ENCODE measurements at regions not wholly inside any gene's neighbourhood (a gene's known extent, or its start where the extent isn't known, plus 50 kb on each side); places are given as distances from the start of the nearest gene placed in this dataset.
"Not testable (repeated sequence)": the region's sequence is repeated elsewhere in the genome, so short reads cannot be mapped to it uniquely, and the experiment has no call there.

DNA sequence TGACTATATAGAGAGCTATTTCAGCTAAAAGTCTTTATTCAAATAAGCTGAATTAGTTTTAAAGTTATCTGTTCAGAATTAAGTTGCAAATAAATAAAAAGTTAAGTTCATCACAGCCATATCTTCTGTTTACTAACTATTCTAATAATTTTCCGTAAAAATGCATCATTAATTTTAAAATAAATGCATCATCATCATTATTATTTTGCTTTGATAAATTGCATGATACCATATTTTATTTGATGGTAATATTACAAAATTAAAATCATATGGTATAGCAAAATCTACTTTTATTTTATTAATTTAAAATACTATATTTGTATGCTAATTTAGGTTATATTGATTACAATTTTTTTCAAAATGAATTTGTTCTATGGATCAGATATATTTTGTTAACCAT, 357.3 kb upstream of the NDST4 start:
- no peak for DNase-seq (ENCODE audit: low read depth in 3 of 3)

DNA sequence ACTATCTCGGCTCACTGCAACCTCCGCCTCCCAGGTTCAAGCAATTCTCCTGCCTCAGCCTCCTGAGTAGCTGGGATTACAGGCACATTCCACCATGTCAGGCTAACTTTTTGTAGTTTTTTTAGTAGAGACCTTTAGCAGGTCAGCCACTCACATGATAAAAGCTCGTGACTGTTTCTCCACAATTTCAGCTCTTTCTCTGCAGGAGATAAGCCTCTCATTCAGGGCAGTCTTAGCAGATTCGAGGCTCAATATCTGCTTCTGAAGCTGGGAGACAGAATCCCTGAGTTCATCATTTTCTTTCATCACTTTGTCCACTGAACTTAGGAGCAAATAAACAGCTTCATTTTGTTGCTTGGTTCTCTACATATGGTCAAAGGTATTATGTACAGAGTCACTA, 345.9 kb upstream of the NDST4 start:
- DNase-seq (ENCODE audit: low read depth in 3 of 3) = not testable (repeated sequence)

DNA sequence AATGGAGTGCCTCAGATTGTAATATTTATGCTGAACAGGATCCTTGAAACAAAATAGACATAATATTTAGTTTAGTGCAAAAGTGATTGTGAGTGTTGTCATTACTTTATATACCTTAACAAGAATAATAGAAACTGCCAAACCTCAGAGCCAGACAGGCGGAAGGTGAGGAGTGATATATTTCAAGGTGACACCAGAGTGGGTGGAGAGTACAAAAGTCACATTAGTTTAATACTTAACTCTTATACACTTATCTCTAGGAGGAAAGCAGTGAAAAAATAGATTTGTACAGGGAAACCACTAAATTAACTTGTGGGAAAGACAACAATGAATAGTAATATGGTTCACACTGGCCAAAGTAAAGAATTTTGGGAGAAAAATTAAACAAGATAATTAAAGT, 342.8 kb upstream of the NDST4 start:
- DNase-seq (ENCODE audit: low read depth in 3 of 3) = no peak

DNA sequence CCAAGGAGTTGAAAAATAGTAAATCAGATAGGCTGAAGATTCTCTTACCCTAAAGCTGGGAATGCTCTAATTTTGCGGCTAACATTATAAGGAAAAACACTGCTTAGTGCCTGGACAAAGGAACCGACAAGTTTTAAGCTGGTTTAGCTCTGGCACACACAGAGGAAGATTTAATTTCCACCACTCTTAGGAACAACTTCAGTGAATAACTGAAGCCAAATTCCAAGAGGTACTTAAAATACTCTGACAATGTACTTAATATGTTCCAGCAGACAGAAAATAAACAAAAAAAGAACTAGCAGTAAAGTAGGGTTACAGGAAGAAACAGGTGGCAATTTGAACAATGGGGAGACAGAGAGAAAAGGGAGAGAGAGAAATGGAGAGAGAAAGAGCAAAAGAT, 340.8 kb upstream of the NDST4 start:
- no peak for DNase-seq (ENCODE audit: low read depth in 3 of 3)

DNA sequence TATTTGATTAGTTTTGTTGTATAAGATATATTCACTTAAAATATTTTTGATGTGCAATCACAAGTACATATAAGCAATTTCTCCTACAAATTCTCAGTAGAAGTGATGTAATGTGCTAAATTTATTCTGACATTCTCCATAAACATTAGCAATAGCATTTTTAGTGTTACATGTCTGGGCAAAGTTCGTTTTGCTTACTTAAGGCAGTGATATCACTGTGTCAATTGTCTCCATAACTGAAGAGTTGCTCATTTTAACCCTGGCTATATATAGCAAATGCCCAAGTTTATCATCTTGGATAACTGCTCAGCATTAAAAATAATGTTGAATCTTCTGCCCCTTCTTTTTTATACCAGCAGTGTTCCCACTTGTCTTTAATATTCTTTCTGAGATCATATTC, 340.0 kb upstream of the NDST4 start:
- DNase-seq (ENCODE audit: low read depth in 3 of 3) = no peak

DNA sequence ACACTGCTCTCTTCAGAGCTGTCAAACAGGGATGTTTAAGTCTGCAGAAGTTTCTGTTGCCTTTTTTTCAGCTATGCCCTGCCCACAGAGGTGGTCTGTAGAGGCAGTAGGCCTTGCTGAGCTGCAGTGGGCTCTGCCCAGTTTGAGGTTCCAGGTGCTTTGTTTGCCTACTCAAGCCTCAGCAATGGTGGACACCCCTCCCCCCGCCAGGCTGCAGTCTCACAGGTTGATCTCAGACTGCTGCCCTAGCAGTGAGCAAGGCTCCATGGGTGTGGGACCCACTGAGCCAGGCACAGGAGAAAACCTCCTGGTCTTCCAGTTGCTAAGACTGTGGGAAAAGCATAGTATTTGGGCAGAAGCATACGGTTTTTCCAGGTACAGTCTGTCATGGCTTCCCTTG, 338.8 kb upstream of the NDST4 start:
- not testable (repeated sequence) for DNase-seq (ENCODE audit: low read depth in 3 of 3)

DNA sequence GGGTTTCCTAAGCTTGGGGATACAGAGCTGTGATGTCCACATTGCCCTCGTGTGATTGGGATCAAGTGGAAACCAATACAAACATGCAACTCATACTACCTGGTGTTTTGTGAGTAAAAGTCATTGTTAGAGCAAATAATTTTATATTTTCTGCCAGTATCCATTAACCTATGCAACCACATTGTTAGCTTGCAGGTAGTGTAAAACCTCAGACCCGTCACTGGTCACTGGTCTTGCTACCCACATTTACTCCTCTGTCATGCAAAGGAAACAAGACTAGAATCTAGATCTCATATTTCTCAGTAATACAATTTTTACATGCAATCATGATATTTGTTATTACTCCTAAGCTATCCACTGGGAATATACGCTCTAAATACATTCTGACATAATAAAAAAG, 324.3 kb upstream of the NDST4 start:
- no peak for DNase-seq (ENCODE audit: low read depth in 3 of 3)

DNA sequence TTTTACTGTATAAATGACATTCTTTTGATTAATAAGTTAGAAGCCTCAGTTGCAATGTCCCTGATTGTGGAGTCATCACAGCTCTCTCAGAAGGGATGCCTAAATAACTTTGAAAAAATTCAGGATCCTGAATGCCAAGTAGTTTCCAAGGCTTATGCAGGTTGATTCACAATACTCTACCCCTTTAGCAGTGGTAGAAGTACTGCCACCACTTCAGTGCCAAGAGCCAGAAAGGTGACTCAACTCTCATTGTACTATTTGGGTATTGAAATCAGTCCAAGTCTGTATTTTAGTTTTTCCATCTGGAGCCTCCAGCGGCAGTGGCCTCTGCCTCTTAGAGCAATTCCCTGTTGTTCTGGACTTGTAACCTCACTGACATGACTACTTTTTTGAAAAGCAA, 320.1 kb upstream of the NDST4 start:
- DNase-seq (ENCODE audit: low read depth in 3 of 3) = no peak

DNA sequence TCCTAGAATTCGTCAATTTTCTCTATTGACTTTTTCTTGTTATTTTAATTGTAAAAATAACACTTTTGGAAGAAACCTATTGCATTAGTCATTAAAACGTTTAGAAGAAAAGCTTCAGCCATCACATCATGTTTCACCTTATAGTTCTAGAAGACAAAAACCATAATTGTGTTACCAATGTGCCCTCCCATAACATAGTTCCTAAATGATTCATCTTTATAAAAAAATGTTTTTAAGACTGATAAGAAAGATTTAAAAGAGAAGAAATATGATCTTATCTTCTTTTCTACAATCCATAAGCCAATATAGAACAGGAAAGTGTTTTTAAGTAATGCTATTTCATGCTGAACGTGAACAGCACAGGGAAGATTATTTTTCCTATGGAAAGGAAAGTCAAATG, 316.6 kb upstream of the NDST4 start:
- no peak for DNase-seq (ENCODE audit: low read depth in 3 of 3)

DNA sequence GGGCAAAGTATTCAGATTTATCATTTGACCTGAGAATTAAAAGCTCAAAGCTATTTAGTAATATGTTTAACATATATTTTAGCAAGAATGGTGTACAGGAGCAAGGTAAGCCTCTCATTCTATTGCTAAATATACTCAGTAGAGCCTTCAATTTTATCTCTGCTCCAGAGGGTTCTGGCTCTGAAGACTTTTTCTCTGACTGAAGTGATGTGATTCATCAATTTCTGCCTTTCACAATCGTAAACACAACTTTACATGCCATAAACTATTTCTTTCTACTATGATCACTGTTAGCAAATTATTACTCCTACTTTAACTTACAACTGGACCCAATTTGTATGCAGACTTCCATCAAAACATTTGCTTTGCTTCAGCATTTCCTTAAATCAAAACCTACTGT, 315.0 kb upstream of the NDST4 start:
- no peak for DNase-seq (ENCODE audit: low read depth in 3 of 3)

DNA sequence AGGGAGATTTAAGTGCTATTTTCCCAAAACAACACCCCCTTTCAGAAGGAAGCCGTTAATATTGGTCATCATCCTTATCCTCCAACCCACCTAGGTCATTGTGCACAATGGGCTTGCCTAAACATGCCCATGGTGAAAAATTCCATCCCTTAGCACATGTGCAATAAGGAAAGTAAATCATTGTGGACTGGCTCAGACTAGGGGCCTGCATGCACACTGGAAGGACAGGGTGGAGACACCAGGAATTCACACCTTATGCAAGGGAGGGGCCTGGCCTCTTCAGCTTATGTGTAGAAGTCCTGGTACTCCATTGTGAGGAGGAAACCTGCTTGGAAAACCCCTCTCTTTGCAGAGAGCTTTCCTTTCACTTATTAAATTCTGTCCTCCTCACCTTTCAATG, 311.4 kb upstream of the NDST4 start:
- no peak for DNase-seq (ENCODE audit: low read depth in 3 of 3)

DNA sequence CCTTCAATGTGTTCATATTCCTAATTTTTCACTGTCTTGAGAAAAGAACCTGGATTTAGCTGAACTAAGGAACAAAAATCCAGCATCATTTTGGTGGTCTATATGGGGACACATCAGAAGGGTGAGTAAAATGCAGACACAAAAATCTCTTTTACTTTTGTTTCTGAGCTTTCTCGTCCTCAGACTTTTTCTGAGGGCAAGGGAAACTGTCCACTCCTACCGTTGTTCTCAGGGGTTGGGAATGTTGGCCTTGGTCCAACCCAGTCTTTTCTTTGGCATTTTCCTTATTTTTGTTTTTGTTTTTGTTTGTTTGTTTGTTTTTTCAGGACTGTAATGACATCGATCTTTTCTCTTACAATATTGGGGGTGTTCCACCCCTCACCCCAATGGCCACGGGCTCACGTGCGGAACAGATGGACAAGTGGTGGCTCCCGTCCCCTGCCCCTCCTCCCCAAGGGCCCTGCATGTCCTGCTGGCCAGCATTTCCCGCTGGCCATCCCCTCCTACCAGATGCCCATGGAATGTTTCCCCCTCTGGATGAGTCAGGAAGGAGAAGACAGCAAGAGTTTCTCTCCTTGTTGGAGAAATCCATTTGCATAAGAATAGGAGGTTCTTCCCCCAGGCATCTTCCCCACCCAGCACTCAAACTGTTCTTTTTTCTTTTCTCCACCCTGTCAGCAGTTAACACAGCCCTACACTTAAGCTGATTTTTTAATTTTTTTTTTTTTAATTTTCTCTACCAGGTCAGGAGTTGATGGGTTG, 305.4 kb upstream of the NDST4 start:
- no peak for DNase-seq (ENCODE audit: low read depth in 3 of 3)

DNA sequence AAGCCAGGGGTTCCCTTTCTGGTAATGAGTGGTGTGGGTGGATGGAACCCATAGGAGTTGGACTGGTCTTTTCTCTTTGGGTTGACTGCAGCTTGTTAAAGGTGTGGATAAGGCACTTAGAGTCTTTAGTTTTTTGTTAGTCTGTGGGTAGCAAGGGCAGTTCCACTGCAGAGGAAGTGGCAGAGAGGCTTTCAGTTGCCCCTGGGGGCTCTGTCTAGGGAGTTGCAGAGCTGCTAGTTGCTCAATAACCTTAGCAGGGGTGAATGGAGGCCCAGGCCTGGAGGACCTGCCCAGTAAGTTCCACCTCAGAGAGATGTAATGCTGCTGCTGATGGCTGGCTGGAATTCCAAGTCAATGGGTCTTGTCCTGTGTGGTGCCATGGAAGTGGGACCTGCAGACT, 282.6 kb upstream of the NDST4 start:
- DNase-seq (ENCODE audit: low read depth in 3 of 3) = no peak

DNA sequence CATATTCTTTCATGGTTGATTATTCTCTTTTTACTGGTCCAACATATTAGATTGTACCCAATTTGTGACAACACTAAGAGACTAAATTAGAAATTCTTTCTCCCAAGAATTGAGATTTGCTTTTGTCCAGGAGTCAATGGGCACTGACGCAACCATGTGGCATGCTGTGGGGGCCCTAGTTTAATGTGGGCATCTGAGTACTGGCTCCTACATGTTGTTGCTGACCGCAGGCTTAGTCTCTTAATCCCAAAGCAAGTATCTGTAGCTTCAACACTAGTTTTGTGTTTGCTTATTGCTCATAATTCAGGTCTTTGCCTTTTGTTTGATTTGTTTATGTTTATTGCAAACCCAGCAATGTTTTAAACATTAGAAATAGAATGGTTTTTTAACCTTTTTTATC, 263.4 kb upstream of the NDST4 start:
- no peak for DNase-seq (ENCODE audit: low read depth in 3 of 3)

DNA sequence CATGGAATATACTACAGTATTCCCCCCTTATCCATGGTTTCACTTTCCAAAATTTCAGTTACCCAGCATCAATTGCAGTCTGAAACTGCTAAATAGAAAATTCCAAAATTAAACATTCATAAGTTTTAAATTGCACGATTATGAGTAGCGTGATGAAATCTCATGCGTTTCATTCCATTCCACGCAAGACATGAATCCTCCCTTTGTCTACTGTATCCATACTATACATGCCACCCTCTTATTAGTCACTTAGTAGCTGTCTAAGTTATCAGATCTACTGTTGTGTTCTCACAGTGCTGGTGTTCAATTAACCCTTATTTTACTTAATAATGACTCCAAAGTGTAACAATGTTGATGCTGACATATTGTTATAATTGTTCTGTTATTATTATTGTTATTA, 261.2 kb upstream of the NDST4 start:
- no peak for DNase-seq (ENCODE audit: low read depth in 3 of 3)

DNA sequence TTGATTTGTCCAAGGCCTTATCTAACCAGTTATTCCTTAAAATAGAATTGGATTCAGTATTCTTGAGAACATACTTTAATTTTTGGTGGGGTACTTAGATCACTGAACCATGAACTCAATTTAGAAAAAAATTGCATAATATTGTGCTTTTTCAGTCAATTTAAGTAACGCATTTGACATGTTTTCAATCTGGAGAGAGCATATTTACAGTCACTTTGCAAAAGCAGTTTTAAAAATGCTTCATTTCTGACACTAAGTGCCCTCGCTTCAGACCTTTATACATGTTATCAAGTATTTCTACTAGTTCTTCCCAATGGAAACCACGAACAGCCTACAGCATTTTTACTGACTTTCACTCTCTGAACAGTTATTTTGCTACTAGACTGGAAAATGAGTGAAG, 257.1 kb upstream of the NDST4 start:
- DNase-seq (ENCODE audit: low read depth in 3 of 3) = no peak

DNA sequence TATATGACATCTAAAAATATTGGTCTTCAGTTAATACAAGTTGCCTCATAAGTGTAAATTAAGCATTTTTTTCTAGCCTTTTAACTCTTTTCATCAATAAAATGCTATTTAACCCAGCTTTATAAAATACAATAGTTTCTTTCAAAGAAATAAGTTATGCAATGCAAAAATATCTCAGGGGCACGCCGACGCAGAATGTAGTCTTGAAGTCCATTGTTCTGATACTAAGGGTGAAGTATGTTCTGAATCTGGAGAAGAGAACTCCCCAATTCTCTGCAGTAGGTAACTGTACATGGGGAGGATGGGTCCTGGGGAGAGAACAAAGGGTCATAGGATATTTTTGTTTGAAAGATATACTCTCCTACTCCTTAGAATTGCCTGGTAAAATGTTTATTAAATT, 256.6 kb upstream of the NDST4 start:
- DNase-seq (ENCODE audit: low read depth in 3 of 3) = no peak

DNA sequence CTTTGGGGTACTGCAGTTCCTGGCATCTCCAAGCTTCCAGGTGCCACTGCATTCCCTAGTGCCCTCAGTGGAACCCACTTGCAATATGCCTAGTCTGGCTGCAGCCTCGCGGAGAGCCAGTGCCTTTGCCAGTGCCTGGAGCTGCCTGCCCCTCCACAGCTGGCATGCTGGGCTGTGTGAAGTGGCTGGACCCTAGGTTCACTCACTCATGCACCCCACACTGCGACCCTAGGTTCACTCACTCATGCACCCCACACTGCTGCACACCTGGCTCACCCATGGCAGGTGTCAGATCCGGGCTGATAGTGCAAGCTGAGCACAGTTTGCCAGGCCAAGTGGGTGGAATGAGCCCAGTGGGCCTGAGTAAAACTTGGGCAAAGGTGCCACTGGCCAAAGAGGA, 253.0 kb upstream of the NDST4 start:
- no peak for DNase-seq (ENCODE audit: low read depth in 3 of 3)

DNA sequence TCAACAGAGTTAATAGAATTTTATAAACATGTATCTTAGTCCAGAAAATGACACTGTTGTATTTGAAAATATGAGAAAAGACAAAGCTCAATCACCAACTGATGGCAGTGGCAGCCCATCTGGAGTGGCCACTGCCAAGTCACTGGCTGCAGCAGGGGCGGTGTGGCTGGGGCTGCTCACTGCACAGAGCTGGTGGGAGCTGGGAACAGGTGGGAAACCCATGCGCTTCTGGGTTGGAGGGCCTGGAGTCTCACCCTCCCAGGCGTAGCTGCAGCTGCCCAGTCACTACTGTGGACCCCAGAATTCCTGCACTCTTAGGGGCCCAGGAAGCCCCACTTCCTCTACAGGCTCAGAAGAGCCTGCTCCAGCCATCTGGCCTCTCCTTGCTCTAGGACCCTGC, 251.8 kb upstream of the NDST4 start:
- no peak for DNase-seq (ENCODE audit: low read depth in 3 of 3)

DNA sequence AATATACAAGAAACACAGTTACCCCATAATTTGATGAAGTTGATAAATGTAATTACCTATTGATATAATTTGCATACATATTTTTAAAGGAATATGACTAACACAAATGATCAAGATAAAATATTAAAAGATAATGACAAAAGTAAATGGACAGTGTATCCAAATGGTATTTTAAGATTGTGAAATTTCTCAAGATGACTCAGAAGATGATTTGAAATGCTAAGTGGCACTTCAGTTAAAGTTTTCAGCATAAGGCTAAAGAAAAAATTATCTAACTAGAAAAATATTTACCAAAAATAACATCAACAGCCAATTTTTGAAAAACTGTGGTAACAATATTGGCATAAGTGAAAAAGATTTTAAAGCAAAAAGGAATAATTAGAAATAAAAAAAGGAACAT, 248.4 kb upstream of the NDST4 start:
- no peak for DNase-seq (ENCODE audit: low read depth in 3 of 3)

DNA sequence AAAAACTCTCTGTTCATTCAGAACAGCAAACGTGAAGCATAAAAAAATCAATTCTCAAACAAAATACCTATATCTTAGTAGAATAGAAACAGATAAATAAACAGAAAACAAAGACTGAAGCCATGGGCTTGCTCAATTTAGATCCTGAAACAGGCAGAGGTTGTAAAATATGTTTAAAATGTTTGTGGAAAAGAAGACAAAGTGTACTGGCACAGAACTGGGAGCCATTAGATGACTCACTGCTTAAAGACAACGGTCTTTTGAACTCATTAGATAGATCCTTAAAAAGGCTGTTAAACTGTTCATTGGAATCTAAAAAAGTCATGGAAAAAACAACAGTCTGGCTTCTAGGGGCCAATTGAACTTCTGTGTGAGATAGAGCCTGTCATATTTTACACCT, 247.0 kb upstream of the NDST4 start:
- DNase-seq (ENCODE audit: low read depth in 3 of 3) = no peak

DNA sequence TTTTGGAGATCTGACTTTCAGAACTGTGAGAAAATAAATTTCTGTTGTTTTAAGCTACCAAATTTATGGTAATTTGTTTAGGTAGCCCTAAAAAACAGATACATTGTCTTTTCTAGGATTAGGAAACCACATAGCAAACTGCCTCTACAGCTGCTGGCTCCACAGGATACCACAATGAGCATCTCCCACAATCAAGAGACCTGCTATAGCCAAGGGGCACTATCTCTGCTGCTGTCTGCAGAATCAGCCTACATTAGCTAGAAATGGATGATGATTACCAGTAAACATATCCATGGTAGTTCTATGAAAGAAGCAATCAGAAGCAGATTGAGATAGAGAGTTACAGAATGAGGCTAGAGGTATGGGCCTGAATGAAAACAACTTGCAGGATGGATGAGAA, 244.4 kb upstream of the NDST4 start:
- no peak for DNase-seq (ENCODE audit: low read depth in 3 of 3)

DNA sequence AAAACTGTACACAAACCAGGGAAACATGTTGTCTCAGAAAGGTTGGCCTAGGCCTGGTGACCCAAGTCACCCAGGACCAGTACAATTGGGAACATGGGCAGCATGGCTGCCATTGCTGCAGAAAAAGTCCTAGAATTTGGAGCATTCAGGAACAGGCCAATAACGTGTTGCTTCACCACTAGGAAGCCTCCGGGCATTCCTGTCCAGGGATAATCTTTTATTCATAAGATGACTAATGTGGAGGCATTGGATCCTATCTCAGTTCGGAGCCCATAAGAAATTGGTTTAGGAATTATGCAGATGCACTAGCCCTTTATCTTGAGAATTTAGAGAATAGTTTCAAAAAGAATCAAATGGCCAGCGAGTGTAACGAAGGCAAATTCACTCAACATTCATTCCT, 242.8 kb upstream of the NDST4 start:
- DNase-seq (ENCODE audit: low read depth in 3 of 3) = no peak

DNA sequence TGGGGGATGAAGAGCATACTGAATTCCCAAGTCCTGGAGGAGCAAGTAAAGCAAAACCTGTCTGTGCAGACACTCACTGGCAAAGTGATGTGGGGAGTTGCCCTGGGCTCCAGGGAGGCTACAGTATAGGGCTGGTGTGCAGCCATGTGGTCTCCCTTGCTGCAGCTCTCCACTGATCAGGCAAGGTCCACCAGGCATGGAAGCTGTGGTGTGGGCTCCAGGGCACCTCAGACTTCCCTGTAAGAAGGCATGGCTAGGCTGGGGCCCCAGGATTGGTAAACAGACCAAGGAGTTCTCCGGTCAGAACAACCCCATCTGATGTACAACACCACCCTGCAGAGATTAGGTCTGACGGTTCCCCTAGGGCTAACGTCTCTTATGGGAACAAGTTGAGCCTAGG, 241.9 kb upstream of the NDST4 start:
- no peak for DNase-seq (ENCODE audit: low read depth in 3 of 3)

Measured in stimulated activated CD4-positive, alpha-beta T cell treated with anti-CD3 and anti-CD28 coated beads, TNF-alpha, amount 100 ng/mL, for 24 hours (primary cell).